GM21737 (cell line): ENCODE measurements at regions not wholly inside any gene's neighbourhood (a gene's known extent, or its start where the extent isn't known, plus 50 kb on each side); places are given as distances from the start of the nearest gene placed in this dataset.
"Not testable (repeated sequence)": the region's sequence is repeated elsewhere in the genome, so short reads cannot be mapped to it uniquely, and the experiment has no call there.

Experiments
- ATAC-seq: cut with Tn5 transposase; IDR thresholded peaks from one replicate; pipeline ENCODE4 v1.9.1; 2021; ENCODE audit warnings: mild to moderate bottlenecking, moderate library complexity; ENCODE audit not compliant: unreplicated experiment

DNA sequence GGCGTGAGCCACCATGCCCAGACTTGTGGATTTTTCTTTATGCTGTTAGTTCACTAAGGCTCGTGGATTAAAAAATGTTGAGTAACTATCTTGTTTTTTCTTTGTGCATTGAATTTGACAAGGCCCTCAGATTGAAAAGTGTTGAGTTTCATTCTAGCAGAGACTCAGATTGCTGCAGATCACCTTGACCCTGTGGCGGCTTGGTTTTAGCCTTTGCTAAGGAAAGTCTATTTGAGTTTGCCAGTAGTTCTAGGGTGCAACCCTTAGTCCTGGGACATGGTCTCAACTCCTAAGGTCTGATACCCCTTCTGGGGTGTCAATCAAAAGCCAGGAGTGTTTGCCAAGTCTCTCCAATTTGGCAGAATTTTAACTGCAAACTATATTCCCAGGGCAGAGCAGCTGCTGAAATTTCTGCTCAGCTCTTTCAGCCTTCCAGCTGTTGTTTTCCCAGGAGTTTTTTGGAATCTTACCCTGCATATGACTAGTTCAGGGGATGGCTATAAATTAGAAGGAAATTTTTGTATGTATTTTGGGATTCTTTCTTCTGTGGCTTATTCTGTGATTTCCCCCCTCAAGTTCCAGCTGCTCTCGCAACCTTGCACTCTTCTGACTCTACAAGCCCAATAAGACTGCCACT, 84.3 kb upstream of the HAND1 start:
- ATAC-seq: no peak

DNA sequence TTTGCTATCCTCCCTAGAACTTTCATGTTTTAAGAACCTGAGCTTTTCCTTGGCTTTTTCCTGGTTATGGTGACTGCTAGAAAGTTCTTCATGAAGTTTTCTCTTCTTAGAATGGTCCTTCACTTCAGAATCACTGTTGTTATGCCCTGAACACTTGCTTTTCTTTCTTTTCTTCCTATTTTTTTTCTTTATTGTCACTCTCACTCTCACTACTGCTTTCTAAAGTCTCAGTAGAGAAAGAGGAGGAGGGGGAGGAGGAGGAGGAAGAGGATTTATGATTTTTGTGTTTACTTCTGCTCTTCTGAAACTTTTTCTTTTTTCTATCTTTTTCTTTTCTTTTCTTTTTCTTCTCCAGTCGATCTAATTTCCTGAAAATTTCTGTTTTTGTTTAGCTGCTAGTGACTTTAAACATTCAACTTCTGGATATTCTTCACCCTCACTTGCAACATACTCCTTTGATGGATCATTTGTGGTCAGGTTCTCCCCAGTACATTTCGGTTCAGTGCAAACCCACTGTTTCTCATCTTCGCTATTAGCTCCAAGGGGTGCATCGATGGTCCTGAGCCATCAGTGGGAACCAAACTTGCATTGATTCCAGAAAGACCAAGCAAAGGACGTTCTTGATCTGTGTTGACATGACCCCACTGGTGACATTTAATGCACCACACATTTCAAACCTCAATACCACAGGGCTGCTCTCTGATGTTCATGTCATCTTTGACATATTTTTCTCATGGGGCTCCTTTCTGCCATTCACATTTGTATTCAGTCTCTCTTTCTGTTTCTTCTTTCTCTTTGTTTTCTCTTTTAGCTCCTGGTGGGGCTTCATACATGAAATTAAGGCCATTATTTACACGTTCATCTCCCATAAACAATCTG, 81.6 kb upstream of the HAND1 start:
- no peak for ATAC-seq

- no peak for ATAC-seq
Observed at GRCh38 chr5:154557548-154557947, 79.5 kb upstream of the HAND1 start.

DNA sequence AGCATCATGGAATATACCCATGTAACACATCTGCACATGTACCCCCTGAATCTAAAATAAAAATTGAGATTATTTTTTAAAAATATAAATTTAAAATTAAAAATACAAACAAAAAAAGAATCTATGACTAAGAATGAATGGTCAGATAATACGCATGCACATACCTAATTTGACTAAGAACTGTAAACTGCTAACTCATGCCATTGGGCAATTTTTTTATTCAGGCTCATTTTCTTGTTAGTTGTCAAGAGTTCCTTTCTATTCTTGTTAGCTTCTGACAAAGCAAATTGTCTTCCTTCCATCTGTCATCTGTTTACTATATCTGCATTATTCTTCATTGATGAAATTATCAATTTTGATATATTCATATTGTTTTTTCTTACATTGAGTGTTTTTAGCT, 69.5 kb upstream of the HAND1 start:
- ATAC-seq: no peak

DNA sequence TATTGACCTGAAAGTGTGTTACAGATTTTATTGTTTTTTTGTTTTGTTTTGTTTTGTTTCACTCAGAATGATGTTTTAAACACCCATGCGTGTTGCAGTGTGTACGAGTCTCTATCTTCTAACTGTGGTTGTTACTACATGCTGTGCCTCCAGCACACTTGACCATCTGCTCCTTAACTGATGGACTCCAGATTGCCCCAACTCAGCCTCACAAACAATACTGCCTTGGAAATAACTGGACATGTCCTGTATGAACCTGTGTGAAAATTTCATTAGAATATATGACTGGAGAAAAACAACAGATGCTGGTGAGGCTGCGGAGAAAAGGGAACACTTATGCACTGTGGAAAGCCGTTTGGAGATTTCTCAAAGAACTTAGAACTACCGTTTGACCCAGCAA, 68.7 kb upstream of the HAND1 start:
- ATAC-seq: no peak

DNA sequence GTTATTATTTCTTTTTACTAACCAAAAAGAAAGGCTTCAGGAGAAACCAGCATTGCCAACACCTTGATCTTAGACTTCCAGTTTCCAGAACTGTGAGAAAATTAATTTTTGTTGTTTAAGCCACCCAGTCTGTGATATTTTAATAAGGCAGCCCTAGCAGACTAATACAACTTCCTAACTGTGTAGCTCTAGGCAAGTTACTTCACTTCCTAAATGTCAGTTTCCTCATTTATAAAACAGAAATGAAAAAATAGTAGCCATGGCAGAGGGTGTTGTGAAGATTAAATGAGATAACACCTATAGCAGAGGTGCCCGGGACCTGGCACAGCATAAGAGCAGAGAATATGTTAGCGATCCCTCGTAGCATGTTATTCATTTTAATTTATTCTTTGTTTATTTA, 66.6 kb upstream of the HAND1 start:
- no peak for ATAC-seq

DNA sequence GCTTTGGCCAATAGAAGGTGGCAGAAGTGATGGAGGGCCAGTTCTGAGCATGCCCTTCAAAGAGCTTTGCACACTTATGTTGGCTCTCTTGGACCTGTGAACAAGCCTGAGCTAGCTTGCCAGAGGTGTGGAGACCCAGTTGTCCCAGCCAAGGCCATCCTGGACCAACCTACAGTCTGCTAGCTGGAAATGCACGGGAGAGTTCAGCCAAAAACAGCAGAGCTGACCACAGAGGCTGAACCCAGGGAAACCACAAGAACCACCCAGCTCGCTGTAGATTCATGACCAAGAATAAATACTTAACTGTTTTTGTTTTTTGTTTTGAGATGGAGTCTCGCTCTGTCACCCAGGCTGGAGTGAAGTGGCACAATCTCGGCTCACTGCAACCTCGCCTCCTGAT, 65.4 kb upstream of the HAND1 start:
- no peak for ATAC-seq

- no peak for ATAC-seq
Observed at GRCh38 chr5:154542581-154542980, 64.6 kb upstream of the HAND1 start.

DNA sequence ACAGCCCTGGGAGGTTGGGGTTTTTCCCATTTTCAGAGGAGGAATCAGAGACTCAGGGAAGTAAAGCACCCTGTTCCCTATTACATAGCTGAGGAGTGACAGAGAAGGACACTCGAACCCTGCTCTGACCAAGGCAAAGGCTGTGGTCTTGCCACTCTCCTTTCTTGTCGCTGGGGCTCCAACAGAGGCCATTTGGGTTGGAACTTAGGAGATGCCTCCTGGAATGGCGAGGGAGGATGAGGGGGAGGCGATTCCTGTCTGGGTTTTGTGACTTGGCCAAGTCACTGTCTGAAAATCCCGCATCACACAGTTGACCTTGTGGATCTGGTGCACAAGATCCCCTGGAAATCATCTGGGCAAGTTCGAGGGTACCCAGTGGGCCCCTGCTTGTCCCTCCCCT, 64.0 kb upstream of the HAND1 start:
- ATAC-seq: no peak

DNA sequence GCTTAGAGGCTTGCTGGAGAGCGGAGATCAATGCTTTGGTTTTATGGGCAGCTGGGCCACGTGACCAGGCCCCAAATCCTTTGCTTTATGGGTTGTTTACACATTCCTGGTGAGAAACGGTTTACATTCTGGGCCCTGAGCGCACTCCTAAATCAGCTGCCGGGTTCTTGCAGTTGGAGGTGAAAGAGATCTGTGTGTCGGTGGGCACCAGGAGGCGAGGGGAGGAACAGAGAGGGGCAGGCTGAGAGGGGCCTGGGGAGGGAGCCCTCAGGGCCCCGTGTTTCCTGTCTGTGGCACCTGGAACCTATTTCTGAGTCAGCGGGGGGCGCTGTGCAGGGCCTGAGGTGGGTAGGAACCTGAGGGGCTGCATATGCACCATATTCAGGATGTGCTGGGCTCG, 63.5 kb upstream of the HAND1 start:
- ATAC-seq: no peak

DNA sequence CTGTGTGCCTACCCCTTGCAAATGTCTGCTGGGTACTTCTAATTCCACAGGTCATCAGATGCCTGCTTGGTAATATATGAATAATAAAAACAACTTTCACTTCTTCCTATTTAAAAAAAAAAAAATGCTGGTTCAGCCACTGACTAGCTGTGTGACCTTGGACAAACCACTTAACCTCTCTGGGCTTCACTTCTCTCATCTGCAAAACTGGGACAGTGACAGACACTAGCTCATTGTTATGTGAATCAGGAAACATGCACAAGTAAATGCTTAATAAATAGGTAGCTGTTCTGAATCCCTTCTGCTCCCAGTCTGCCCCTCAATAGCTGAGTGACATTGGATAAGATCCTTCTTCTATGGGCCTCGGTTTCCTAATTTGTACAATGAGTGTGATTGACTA, 62.6 kb upstream of the HAND1 start:
- no peak for ATAC-seq

DNA sequence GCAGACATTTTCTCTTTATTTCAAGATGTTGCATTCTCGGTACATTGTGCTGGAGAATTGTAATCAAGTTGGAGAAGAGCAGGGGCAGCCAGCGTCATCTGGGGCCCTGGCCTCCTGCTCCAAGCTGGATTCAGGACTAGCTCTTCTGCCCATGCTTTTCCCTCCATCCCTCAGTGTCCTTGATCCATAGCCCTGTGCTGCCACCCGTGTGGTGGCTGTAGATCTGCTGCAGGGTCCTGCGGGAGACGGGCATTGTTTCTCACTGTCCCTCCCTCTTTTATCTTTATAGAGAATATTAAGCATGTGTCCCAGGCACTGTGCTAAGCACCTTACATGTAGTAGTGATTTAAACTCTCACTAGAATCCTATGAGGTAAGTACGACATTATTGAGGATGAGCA, 60.5 kb upstream of the HAND1 start:
- ATAC-seq: no peak

GRCh38 chr5:154536439-154536838, 58.4 kb upstream of the HAND1 start:
- ATAC-seq: not testable (repeated sequence)

DNA sequence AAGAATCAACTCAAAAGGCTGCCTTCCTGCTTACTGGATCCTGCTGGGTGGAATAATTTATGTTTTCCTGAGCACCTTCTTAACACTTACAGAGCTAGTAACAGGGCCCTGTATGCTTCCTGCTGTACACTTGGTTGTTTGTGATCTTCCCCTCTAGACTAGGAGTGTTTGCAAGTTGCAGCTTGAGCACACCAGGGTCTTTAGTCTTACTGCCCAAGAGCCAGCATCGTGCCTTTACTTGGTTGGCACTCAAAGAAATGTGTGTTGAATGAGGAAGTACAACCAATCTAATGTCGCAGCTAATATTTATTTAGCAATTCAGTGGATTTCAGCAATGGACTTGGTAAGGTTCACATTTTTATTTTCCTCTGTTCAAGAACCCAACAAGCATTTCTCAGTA, 57.5 kb upstream of the HAND1 start:
- ATAC-seq: no peak

DNA sequence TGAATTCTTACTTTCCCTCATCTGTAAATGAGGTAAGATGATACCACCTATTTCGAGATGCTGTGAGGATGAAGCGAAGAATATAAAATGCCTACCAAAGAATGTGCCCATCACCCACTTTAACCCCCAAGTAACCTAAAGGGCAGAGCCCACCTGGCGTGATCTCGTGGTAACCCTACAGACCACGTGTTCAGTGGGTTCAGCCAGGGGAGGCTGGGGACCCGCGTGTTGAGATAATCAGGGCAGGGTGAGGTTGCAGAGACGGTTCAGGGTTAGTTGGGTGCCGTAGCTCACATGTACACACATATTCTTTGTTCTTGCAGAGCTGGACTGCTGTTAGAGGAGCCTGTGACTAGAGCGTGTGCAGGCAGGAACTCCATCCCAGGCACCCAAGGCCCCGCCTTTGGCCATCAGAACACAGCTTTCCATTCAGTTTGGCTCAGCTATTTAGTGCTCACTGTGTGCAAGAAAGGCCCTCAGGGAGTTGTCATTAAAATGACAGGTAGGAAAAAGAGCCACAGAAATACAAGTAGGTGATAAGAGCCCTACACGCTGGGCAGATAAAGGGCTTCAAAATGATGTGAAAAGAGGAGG, 56.5 kb upstream of the HAND1 start:
- ATAC-seq: no peak

- ATAC-seq: no peak
Observed at GRCh38 chr5:154529282-154529681, 51.3 kb upstream of the HAND1 start.

DNA sequence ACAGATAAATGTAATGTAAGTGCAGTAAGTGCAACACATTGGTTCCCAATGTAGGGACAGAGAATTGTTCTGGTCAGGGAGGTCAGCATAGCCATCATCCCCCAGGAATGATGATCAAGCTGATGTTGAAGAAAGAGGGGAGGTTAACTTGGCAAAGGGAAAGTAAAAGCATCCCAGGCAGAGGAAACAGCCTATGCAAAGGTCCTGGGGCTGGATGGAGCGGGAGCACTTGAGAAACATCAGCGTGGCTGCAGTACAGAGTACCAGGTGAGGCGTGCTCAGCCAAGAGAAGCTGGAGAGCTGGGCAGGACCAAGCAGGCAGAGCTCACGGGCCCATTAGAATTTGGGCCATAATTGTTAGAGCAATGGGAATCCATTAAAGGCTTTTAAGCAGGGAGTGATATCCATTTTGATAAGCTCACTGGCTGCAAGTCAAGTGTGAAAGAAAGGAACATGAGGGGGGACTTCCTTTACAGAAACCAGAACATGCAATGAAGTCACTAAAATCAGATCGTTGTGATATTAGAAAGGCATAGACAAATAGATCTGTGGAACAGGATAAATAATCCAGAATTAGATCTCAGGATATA, 50.1 kb upstream of the HAND1 start:
- no peak for ATAC-seq
